ENCODE measurements at regions not wholly inside any gene's neighbourhood (a gene's known extent, or its start where the extent isn't known, plus 50 kb on each side); places are given as distances from the start of the nearest gene placed in this dataset.
"Not testable (repeated sequence)": the region's sequence is repeated elsewhere in the genome, so short reads cannot be mapped to it uniquely, and the experiment has no call there.

DNA sequence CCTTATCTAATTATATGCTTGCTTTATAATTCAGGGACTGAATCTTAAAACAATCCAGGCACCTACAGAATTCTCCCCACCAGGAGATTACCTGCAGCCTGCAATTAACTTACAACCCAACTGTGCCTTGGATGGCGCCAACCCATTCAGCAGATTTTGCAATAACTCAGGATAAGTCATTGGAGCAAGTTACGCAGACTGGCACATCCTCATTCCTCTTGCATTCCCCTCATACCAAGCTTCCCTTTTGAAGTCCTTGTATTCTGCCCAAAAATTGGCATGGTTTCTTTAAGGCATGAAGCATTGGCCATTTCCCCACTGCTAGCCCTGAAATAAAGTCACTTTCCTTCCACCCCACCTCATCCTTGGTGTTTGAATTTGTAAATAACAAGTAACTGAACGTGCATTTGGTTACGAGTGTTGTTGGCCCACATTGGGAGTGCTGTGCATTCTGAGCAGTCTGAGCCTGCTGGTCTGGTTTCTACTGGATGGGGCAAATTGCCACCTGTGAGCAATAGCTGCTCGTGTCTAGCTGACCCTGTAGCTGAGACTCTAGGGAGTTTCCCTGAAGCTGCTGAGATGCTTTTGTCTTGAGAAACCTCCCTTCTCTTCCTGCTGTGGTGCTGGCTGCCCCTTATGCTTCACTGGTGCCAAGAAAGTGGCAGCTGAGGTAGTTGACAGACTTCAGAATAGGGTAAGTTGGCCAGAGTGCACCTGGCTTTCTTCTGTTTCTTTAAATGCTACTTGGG lies 99.2 kb upstream of the SCAF11 start:
- DNase-seq (ENCODE audit: low read depth, low spot score), result no peak
- H3K4me3 ChIP-seq (ENCODE audit: low read length), result no peak overlapping the region

DNA sequence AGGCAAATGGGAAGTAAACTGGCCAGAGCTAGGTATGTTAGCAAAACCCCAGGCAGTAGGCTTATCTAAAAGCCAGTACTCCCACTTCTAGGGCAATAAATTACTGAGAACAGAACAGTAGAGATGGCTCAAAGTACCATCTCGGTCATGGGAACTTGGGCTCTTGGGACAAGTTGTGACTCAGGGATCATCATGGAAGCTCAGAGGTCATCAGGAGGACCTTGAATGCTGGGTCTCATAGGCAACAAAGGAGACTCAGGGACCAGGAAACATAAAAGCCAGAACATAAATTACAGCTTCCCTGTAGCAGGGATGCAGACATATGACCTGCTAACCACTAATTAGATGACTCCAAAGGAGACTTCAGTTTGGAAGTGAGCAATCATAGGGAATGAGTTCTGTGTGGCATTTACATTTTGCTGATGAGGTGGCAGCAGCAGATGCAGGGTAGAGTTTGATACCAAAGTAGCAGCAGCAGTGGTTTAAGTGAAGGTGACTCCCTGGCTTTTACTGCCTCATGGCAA lies 97.6 kb upstream of the SCAF11 start:
- no peak for DNase-seq (ENCODE audit: low read depth, low spot score)
- no peak overlapping the region for H3K4me3 ChIP-seq (ENCODE audit: low read length)

DNA sequence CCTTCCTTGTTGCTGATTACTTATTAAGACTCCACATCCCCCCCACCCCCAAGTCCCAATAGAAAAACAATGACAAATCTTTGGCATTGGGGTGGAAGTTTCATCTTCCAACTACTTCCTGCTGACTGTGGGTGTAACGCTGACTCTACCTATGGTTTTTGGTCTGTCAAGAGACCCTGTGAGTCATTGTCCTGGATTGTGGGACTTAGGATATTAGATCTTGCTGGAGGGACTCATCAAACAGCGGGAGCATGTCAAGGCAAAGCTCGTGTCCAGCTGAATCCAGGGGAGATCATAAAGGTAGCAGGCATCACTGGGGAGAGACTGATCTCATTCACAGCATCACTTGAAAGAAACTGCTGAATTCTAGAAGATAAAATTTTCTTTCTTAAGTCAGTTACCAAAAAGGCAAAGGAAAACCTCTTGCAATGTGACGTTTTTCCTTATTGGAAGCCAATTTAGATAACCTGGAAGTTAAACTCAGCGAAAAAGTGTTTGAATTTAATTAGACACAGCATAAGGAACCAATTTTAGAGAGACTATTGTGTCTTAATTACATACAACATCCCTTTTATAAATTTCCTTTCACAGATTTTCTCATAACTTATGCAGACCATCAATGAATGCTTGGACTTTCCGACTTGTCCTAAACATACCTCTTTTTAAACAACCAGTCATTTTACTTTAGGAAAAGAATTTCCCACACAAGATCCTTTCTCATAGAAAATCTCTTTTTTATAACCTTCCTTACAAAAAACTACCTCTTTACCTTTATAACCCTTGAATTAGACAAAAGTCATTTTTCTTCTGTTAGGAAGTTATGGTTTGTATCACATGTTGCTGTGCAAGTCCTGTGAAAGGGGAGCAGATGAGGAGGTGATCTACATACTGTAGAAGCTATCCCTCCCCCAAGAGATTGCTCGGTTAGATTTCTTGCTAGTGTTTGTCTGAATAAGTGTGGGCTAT lies 94.6 kb upstream of the SCAF11 start:
- DNase-seq (ENCODE audit: low read depth, low spot score), result no peak
- H3K4me3 ChIP-seq (ENCODE audit: low read length), result no peak overlapping the region

DNA sequence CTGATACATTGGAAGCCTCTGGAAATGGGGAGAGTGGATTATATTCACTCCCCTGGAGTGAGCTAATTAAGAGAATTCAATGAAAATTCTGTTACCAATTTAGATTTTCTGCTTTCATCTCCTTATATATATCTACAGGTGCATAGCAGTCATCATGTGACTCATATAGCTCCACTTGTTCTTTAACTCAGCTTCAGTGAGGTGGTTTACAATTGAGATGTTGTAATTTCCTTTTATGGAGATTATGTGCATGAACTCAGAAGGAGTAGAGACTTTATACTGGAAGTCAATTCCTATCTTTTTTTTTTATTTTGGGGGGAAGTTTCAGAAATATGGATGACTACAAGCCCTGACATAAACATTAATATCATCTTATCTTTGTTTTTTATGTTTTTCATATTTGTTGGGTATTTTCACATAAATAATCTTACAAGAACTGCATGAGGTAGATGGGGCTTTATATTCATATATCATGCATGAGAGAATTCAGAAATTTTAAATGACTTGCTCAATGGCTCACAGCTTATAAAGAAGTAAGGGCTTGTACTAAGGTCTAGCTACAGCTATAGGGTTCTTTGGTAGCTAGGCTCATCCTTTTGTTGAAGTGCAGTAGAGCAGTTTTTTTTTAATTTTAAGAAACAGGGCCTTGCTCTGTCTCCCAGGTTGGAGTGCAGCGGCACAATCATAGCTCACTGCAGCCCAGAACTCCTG lies 92.3 kb upstream of the SCAF11 start:
- no peak overlapping the region for H3K4me3 ChIP-seq (ENCODE audit: low read length)
- DNase-seq (ENCODE audit: low read depth, low spot score), result no peak

DNA sequence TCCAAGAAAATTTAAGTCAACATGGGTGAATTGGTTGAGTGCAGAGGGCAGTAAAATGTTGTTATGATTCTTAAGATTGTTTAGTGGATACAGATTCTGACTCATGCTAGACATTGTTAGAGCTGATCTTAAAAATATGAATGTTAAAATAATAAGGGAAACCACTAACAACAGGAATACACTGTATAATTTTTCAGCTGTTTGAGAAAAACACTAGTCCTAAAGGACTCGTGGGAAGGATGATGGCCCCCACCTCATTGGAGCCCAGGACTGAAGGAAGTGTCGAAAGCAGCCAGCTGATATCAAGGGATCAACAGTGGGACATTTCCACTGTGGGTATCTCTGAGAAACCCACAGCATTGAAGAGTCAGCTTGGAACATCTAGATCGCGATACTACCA lies 82.9 kb upstream of the SCAF11 start:
- no peak for DNase-seq (ENCODE audit: low read depth, low spot score)
- H3K4me3 ChIP-seq (ENCODE audit: low read length), result no peak overlapping the region

DNA sequence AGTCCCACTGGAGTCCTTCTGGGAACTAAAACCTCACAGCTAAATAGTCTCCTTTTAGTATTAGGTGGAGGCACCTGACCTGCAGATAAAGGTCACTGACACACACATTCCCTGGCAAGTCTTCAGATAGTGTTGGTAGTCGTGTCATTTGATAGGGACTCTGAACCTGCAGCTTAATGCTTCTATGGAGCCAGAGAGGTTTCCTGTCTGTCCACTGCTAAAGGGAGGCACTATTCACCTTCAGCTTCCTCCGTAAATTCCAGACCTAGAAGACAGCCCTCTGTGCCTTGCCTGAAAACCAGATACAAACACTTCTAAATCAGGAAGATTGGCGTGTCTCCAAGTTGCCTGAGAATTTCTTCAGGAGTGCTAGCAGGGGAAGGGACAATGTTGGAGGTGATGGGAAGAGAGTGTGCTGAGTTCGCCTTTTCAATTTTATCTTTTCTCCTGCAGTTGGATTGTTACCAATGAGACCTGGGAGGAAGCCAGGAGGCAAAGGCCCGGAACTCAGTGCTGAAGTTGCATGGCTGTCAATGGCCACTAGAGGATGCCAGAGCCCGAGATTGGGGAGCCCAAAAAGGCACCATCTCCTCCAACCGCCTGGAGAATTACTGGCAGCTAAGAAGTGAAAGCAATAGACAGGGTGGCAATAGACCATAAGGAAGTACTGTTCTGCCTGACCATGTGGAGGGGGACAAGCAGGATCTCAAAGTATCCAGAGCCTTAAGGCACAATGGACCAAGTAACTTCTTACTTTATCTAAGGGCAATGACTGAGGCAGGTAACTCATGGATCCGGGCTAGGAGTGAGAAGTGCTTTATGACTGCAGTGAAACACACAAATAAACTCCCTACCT lies 81.6 kb upstream of the SCAF11 start:
- H3K4me3 ChIP-seq (ENCODE audit: low read length), result no peak overlapping the region
- DNase-seq (ENCODE audit: low read depth, low spot score), result peak; percentile 53

DNA sequence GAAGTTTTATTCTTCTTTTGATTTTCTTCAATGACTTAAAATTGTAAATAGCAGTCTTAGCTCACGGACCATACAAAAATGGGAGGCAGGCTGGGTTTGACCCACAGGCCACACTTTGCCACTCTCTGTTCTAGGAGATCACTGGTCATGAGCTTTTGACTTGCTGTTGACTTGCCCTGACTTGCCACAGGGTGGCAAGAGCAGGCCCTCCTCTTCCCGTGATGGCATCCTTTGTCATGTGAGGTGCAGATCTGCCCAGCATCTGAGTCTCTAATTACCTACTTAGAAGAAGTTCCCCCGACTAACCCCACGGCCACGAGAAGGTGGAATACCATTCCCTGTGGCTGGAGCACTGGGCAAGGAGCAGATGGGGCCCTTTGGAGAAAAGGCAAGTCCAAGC lies 81.0 kb upstream of the SCAF11 start:
- no peak for DNase-seq (ENCODE audit: low read depth, low spot score)
- no peak overlapping the region for H3K4me3 ChIP-seq (ENCODE audit: low read length)

DNA sequence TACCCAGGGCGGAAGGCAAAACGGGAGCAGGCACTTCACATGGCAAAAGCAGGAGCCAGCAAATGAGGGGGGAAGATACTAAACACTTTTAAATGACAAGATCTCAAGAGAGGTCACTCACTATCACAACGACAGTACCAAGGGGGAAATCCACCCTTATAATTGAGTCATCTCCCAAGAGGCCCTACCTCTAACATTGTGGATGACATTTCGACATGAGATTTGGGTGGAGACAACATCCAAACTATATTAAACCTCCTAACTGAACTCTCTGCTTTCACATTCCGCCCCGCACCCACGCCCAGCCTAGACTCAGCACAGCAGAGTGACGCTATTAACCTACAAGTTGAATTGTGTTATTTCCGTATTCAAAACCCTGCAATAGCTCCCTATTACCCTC lies 76.7 kb upstream of the SCAF11 start:
- no peak overlapping the region for H3K4me3 ChIP-seq (ENCODE audit: low read length)
- no peak for DNase-seq (ENCODE audit: low read depth, low spot score)

DNA sequence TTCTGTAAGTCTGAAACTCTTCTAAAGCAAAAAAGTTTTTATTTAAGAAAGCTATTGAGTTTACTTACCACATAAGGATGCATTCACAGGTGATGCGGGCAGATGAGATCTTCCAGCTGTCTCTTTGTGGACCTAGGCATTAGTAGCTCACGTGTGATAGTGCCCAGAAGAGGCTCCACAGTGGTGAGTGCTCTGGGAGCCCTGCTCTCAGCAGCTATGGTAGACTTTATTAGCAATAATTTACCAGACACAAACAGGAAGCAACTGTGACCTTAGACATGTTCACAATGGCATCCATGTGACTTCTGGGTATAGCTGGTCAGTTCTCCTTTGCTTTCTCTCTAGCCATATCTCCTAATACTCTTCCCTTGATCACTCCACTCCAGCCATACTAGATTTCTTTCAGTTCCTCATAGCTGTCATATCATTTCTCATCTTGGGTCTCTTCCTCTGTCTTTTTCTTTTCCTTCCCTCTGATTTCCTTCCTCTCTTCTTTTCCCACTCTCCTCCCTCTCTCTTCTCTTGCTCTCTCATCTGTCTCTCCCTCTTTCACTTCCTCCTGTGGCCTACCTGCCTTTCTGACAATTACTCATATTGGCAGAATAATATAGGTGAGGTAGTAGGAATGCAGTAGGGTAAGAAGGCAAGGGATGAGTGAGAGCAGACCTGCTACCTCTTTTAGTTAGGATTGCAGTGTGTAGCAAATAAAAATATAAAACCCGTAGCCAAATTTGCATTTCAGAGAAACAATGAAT lies 75.2 kb upstream of the SCAF11 start:
- DNase-seq (ENCODE audit: low read depth, low spot score), result no peak
- no peak overlapping the region for H3K4me3 ChIP-seq (ENCODE audit: low read length)

DNA sequence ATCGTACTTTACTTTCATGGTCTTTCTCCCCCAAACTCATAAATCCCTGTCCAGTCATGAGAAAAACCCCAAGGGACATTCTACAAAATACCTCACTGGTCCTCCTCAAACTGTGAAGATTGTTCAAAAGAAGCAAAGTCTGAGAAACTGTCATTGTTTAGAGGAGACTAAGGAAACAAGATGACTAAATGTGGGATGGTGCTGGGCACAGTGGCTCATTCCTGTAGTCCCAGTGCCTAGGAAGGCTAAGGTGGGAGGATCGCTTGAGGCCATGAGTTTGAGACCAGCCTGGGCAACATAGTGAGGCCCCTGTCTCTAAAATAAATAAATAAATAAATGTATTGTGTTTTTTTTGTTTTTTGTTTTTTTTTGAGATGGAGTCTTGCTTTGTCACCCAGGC lies 74.2 kb upstream of the SCAF11 start:
- no peak overlapping the region for H3K4me3 ChIP-seq (ENCODE audit: low read length)
- no peak for DNase-seq (ENCODE audit: low read depth, low spot score)

DNA sequence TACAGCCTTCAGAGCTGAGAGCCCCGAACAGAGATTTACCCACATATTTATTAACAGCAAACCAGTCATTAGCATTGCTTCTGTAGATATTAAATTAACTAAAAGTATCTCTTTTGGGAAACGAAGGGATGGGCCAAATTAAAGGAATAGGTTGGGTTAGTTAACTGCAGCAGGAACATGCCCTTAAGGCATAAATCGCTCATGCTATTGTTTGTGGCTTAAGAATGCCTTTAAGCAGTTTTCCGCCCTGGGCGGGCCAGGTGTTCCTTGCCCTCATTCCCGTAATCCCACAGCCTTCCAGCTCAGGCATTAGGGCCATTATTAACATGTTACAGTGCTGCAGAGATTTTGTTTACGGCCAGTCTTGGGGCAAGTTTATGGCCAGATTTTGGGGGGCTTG lies 68.3 kb upstream of the SCAF11 start:
- not testable (repeated sequence) for DNase-seq (ENCODE audit: low read depth, low spot score); H3K4me3 ChIP-seq (ENCODE audit: low read length)

DNA sequence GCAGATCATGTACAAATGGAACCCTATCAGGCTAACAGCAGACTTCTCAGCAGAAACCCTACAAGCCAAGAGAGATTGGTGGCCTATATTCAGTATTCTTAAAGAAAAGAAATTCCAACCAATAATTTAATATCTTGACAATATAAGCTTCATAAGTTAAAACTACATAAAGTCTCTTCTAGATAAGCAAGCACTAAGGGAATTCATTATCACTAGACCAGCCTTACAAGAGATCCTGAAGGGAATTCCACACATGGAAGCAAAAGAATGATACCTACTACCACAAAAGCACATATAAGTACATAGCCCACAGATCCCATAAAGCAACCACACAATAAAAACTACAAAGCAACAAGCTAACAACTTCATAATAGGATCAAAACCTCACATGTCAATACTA lies 60.4 kb upstream of the SCAF11 start:
- no peak overlapping the region for H3K4me3 ChIP-seq (ENCODE audit: low read length)
- no peak for DNase-seq (ENCODE audit: low read depth, low spot score)

DNA sequence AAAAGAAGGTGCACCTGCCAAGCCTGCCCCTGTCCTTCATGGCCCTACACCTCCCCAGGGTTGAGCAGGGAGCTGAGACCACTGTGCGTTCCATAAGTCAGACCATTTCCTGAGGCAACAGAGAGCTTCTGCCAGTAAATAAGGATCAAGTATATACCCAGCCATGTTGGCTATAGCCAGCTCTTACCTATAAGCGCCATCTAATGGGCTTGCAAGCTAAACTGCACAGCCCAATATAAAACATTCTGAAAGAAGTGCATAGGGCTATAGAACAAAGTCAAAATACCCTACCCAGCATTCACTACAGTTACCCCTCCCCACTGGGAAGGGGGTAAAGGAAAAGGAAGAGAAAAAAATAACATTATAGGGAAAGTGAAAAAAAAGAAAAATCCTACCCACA lies 59.3 kb upstream of the SCAF11 start:
- no peak overlapping the region for H3K4me3 ChIP-seq (ENCODE audit: low read length)
- no peak for DNase-seq (ENCODE audit: low read depth, low spot score)

DNA sequence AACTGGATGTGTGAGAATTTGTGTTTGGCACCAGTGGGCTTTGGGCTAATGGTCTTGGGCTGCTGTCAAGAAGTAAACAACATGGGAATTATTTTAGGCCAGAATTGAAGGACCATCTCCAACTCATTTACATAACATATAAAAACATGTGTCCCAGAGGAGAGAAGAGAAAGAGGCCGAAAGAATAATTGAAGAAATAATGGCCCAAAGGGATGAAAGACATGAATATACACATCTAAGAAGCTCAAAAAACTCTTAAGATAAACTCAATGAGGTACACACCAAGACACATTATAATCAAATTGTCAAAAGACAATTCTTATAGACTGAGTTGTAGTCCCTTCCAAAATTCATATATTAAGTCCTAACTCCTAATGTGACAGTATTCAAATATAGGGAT lies 56.1 kb upstream of the SCAF11 start:
- H3K4me3 ChIP-seq (ENCODE audit: low read length), result no peak overlapping the region
- no peak for DNase-seq (ENCODE audit: low read depth, low spot score)

DNA sequence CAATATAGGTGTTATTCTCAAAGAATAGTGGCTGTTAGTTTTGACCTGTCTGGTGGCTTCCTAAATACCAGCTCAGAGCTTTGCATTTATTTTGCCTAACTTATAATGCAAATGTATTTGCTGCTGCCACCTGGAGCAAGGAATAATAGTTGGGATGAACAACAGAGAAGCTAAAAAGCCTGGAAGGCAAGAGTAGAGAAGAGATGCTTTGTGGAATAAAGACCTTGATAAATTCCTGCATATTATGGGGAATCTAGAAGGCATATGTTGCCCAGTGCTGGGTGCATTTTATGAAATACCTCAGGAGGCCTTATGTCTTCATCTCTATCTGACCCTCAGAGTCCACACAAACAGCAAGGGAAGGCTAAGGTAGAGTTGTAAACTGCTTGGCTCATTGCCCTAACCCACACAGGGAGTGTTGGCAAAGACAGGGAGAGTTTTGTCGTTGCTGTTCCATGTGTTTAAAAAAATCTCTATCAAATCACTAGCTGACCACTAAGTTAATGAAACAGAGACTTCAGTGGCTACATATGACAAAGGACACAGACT lies 53.7 kb upstream of the SCAF11 start:
- H3K4me3 ChIP-seq (ENCODE audit: low read length), result no peak overlapping the region
- DNase-seq (ENCODE audit: low read depth, low spot score), result no peak

Measured in Jurkat, Clone E6-1 (cell line).